Activated naive CD4-positive, alpha-beta T cell treated with anti-CD3 and anti-CD28 coated beads, Interleukin-2, amount 50 U/mL, for 24 hours (primary cell): ENCODE measurements at regions not wholly inside any gene's neighbourhood (a gene's known extent, or its start where the extent isn't known, plus 50 kb on each side); places are given as distances from the start of the nearest gene placed in this dataset.
"Not testable (repeated sequence)": the region's sequence is repeated elsewhere in the genome, so short reads cannot be mapped to it uniquely, and the experiment has no call there.

Experiments
- H3K27ac Mint-ChIP-seq: one replicate; pipeline ENCODE4 v1.8.0; 2021; ENCODE audit warnings: mild to moderate bottlenecking, mixed read lengths
- H3K27me3 Mint-ChIP-seq: one replicate; pipeline ENCODE4 v1.8.0; 2021; ENCODE audit warnings: mixed read lengths
- H3K36me3 Mint-ChIP-seq: one replicate; pipeline ENCODE4 v1.8.0; 2021; ENCODE audit warnings: mixed read lengths
- H3K4me1 Mint-ChIP-seq: one replicate; pipeline ENCODE4 v1.8.0; 2021; ENCODE audit warnings: mixed read lengths
- H3K4me3 Mint-ChIP-seq: one replicate; pipeline ENCODE4 v1.8.0; 2021; ENCODE audit warnings: mild to moderate bottlenecking, mixed read lengths
- H3K9me3 Mint-ChIP-seq: one replicate; pipeline ENCODE4 v1.8.0; 2021; ENCODE audit warnings: mixed read lengths

DNA sequence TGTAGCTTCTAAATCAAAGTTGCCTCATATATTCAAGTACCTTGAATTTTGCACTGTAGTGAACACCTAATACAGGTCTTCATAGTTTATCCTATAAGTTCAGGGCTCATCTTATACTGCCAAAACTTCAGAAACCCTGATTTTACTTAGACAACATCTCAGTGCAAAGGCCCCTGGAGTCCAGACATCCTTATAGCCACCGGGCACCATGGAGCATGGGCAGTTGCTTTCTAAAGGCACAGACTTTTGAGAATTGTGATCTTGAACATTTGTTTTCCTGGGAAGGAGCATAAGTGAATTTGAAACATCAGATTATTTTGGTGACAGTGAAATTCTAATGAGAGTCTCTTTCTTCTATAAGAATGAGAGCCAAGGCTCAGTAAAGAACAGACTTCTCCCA lies 292.3 kb downstream of the CYRIA start:
- Mint-ChIP-seq H3K4me3 (no peak overlapping the region), H3K4me1 (no peaks in the 10 kb centered on the region), H3K27me3 (no peaks in the 10 kb centered on the region), H3K9me3 (no peaks in the 10 kb centered on the region), H3K27ac (no peak overlapping the region), H3K36me3 (no peaks in the 10 kb centered on the region)

DNA sequence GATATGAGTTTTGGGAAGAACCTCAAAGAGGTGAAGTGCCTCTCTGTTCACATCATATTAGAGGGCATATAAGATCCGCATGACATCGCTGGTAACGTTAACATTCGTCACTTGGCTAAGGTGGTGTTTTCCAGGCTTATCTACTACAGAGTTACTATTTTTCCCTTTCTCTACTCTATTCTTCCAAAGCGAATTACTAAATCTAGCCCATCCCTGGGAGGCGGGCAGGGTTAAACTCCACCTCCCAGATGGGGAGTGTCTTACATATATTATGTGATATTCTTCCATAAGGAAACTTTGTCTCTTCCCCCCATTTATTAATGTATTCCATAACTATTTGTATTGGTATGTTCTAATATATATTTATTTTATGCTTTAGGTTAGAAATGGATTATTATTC lies 293.9 kb downstream of the CYRIA start:
- Mint-ChIP-seq H3K4me3 (no peak overlapping the region), H3K4me1 (no peaks in the 10 kb centered on the region), H3K36me3 (no peaks in the 10 kb centered on the region), H3K27me3 (no peaks in the 10 kb centered on the region), H3K27ac (no peak overlapping the region), H3K9me3 (no peaks in the 10 kb centered on the region)

DNA sequence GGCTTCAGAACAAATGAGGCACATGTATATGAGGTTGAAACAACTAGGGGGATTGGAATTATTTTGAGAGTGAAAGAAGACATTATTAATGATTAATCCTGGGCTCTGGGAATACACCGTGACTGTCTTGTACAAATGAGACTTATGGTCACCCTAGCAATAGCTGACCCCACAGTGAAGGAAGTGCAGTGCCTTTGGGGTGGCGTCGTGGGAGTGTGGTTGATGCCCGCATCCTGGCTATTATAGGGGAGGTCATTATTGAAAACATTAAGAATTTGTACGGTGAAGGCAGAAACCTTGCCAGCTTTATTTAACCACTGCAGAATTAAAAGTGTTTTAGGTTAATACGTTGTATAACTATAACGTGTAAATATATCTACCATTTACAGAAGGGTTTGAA lies 296.7 kb downstream of the CYRIA start:
- no peak overlapping the region for H3K27ac Mint-ChIP-seq
- no peaks in the 10 kb centered on the region for H3K4me1 Mint-ChIP-seq
- no peak overlapping the region for H3K4me3 Mint-ChIP-seq
- no peaks in the 10 kb centered on the region for H3K27me3 Mint-ChIP-seq
- H3K9me3 Mint-ChIP-seq = no peaks in the 10 kb centered on the region
- no peaks in the 10 kb centered on the region for H3K36me3 Mint-ChIP-seq

- H3K27ac Mint-ChIP-seq = no peak overlapping the region
- H3K36me3 Mint-ChIP-seq = no peaks in the 10 kb centered on the region
- H3K4me3 Mint-ChIP-seq = no peak overlapping the region
- H3K9me3 Mint-ChIP-seq = no peaks in the 10 kb centered on the region
- no peaks in the 10 kb centered on the region for H3K4me1 Mint-ChIP-seq
- no peaks in the 10 kb centered on the region for H3K27me3 Mint-ChIP-seq
These were observed 297.3 kb downstream of the CYRIA start for GRCh38 chr2:16368328-16368727.

- Mint-ChIP-seq H3K4me1 (no peaks in the 10 kb centered on the region), H3K4me3 (no peak overlapping the region), H3K27me3 (no peaks in the 10 kb centered on the region), H3K36me3 (no peaks in the 10 kb centered on the region), H3K27ac (no peak overlapping the region), H3K9me3 (no peaks in the 10 kb centered on the region)
These were observed 300.3 kb downstream of the CYRIA start for GRCh38 chr2:16365366-16365765.

- Mint-ChIP-seq H3K4me1 (no peaks in the 10 kb centered on the region), H3K27me3 (peaks cover 1% of the 10 kb centered on the region), H3K4me3 (no peak overlapping the region), H3K9me3 (peaks cover 7% of the 10 kb centered on the region), H3K36me3 (no peaks in the 10 kb centered on the region), H3K27ac (no peak overlapping the region)
These were observed 302.1 kb downstream of the CYRIA start for GRCh38 chr2:16363581-16363980.

- Mint-ChIP-seq H3K4me1 (no peaks in the 10 kb centered on the region), H3K27ac (no peak overlapping the region), H3K9me3 (peaks cover 7% of the 10 kb centered on the region), H3K4me3 (no peak overlapping the region), H3K27me3 (peaks cover 1% of the 10 kb centered on the region), H3K36me3 (no peaks in the 10 kb centered on the region)
These were observed 303.0 kb downstream of the CYRIA start for GRCh38 chr2:16362611-16363010.

- H3K27me3 Mint-ChIP-seq = peaks cover 1% of the 10 kb centered on the region
- H3K27ac Mint-ChIP-seq = no peak overlapping the region
- no peaks in the 10 kb centered on the region for H3K4me1 Mint-ChIP-seq
- H3K9me3 Mint-ChIP-seq = peaks cover 7% of the 10 kb centered on the region
- H3K36me3 Mint-ChIP-seq = no peaks in the 10 kb centered on the region
- H3K4me3 Mint-ChIP-seq = no peak overlapping the region
These were observed 304.2 kb downstream of the CYRIA start for GRCh38 chr2:16361261-16361995.

DNA sequence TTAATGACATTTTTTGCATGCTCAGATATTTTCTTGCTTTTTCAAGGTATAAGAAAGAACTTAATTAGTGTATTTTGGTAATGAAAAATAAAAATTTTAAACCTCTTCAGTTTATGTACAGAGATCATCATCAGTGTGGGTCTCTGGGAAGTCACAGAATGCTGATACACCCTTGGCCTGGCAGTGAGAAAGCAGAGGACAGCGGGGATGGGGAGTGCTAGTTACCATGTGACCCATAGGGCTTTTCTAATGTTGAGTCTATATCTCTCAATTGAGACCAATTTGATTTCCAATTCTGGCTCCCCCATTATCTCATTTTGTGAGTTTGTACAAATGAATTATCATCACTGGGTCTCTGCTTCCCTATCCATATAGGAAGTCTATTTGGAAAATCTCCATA lies 305.7 kb downstream of the CYRIA start:
- H3K27ac Mint-ChIP-seq = no peak overlapping the region
- no peaks in the 10 kb centered on the region for H3K4me1 Mint-ChIP-seq
- H3K36me3 Mint-ChIP-seq = no peaks in the 10 kb centered on the region
- H3K4me3 Mint-ChIP-seq = no peak overlapping the region
- H3K27me3 Mint-ChIP-seq = peaks cover 1% of the 10 kb centered on the region
- peaks cover 7% of the 10 kb centered on the region for H3K9me3 Mint-ChIP-seq

DNA sequence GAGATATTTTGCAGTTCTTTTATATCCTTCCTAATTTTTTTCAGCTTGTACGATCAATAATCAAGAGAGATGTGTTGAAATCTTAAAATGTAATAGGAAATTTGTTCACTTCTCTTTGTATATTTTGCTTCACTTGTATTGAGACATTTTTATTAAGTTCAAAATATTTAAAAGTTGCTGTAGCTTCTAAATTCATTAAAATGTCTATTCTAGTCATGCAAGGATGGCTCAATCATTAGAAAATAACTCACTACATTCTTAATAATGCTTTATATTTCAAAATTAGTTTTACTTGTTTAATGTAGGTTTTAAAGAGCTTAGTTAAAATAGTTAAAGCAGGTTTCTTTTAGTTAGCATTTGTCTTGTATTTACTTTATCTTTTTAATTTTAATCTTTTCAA lies 308.4 kb downstream of the CYRIA start:
- Mint-ChIP-seq H3K4me1 (no peaks in the 10 kb centered on the region), H3K27me3 (peaks cover 1% of the 10 kb centered on the region), H3K36me3 (no peaks in the 10 kb centered on the region), H3K4me3 (no peak overlapping the region), H3K9me3 (peaks cover 7% of the 10 kb centered on the region), H3K27ac (no peak overlapping the region)

GRCh38 chr2:16351541-16351940 lies 314.1 kb downstream of the CYRIA start:
- H3K36me3 Mint-ChIP-seq = no peaks in the 10 kb centered on the region
- H3K27me3 Mint-ChIP-seq = no peaks in the 10 kb centered on the region
- no peaks in the 10 kb centered on the region for H3K4me1 Mint-ChIP-seq
- no peak overlapping the region for H3K27ac Mint-ChIP-seq
- peaks cover 7% of the 10 kb centered on the region for H3K9me3 Mint-ChIP-seq
- H3K4me3 Mint-ChIP-seq = no peak overlapping the region

DNA sequence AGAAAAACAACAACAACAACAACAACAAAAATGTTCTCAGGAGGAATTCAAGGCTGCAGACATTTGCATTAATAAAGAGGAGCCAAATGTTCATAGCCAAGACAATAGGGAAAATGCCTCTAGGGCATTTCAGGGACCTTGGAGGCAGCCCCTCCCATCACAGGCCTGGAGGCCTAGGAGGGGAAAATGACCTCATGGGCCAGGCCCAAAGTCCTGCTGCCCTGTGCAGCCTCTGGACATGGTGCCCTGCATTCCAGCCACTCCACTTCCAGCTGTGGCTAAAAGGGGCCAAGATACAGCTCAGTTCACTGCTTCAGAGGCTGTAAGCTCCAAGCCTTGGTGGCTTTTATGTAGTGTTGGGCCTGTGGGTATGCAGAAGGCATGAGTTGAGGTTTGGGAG lies 314.5 kb downstream of the CYRIA start:
- Mint-ChIP-seq H3K4me3 (no peak overlapping the region), H3K27me3 (no peaks in the 10 kb centered on the region), H3K4me1 (no peaks in the 10 kb centered on the region), H3K9me3 (peaks cover 7% of the 10 kb centered on the region), H3K36me3 (no peaks in the 10 kb centered on the region), H3K27ac (no peak overlapping the region)

- Mint-ChIP-seq H3K4me1 (no peaks in the 10 kb centered on the region), H3K27ac (no peak overlapping the region), H3K4me3 (no peak overlapping the region), H3K9me3 (peaks cover 7% of the 10 kb centered on the region), H3K27me3 (no peaks in the 10 kb centered on the region), H3K36me3 (no peaks in the 10 kb centered on the region)
These were observed 315.4 kb downstream of the CYRIA start for GRCh38 chr2:16350211-16350610.

DNA sequence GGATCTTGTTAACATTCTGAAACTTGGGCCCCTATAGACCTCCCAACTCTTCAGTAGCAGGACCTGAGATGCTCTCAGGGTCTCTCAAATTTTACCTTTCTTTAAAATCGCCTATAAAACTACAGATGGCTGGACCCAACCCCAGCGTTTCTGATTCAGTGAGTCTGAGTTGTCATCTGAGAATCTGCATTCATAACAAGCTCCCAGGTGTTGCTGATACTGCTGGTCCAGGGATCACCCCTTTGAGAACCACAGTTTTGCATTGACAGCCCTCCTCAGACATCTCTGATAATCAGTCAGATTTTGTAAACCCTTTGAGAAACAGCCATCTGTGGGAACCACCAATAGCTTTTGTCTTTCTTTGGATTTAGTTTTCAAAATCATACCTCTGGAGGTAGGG lies 315.8 kb downstream of the CYRIA start:
- Mint-ChIP-seq H3K27me3 (no peaks in the 10 kb centered on the region), H3K4me3 (no peak overlapping the region), H3K27ac (no peak overlapping the region), H3K36me3 (no peaks in the 10 kb centered on the region), H3K4me1 (no peaks in the 10 kb centered on the region), H3K9me3 (peaks cover 7% of the 10 kb centered on the region)

DNA sequence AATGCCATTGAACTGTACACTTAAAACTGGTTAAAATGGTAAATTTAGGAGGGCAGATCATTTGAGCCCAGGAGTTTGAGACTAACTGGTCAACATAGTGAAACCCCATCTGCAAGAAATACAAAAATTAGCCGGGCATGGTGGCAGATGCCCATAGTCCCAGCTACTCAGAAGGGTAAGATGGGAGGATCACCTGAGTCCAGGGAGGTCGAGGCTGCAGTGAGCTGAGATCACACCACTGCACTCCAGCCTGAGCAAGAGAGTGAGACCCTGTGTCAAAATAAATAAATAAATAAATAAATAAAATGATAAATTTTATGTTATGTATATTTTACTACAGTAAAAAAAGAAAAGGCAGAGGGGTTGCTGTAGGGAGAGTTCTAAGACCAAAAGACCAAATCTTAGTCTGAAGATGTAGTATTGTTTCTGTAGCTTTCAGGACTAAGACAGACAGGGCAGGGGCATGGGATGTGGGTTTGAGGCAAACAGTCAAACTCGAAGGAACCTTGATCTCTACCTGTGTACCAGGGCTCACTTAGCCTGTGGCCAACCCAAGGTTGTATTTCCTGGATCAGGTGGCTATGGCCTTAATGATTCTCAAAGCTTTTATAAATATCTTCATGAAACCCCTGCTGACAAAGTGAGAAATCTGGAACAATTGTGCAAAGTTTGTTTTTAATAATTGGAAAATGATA lies 316.7 kb downstream of the CYRIA start:
- H3K4me3 Mint-ChIP-seq = no peak overlapping the region
- H3K4me1 Mint-ChIP-seq = no peaks in the 10 kb centered on the region
- H3K9me3 Mint-ChIP-seq = peaks cover 7% of the 10 kb centered on the region
- no peak overlapping the region for H3K27ac Mint-ChIP-seq
- H3K36me3 Mint-ChIP-seq = no peaks in the 10 kb centered on the region
- H3K27me3 Mint-ChIP-seq = no peaks in the 10 kb centered on the region

GRCh38 chr2:16346671-16347070 lies 319.0 kb downstream of the CYRIA start:
- no peaks in the 10 kb centered on the region for H3K36me3 Mint-ChIP-seq
- H3K4me1 Mint-ChIP-seq = no peaks in the 10 kb centered on the region
- no peak overlapping the region for H3K4me3 Mint-ChIP-seq
- H3K27ac Mint-ChIP-seq = no peak overlapping the region
- no peaks in the 10 kb centered on the region for H3K27me3 Mint-ChIP-seq
- peaks cover 12% of the 10 kb centered on the region for H3K9me3 Mint-ChIP-seq

- H3K36me3 Mint-ChIP-seq, H3K4me3 Mint-ChIP-seq, H3K9me3 Mint-ChIP-seq, H3K4me1 Mint-ChIP-seq, H3K27ac Mint-ChIP-seq, H3K27me3 Mint-ChIP-seq: not testable (repeated sequence)
These were observed 320.4 kb downstream of the CYRIA start for GRCh38 chr2:16345231-16345630.
